Ascending aorta (tissue), 2 donors: ENCODE measurements at regions not wholly inside any gene's neighbourhood (a gene's known extent, or its start where the extent isn't known, plus 50 kb on each side); places are given as distances from the start of the nearest gene placed in this dataset.

ENCODE experiments used
- DNase-seq, 2 donors: peaks; one replicate each; pipeline ENCODE4 v3.0.0-alpha.2; 2019; ENCODE audit warnings: low spot score in 2 of 2
- H3K27ac ChIP-seq, 2 donors: fragments of 200-600 bp; sonication (generic); one replicate each; pipeline ENCODE4 v1.5.1; 2016 to 2017; ENCODE audit warnings: mild to moderate bottlenecking in 1 of 2
- H3K27me3 ChIP-seq: fragments of 200-600 bp; sonication (generic); one replicate; pipeline ENCODE4 v1.5.1; 2017
- H3K36me3 ChIP-seq, 2 donors: fragments of 200-600 bp; sonication (generic); one replicate each; pipeline ENCODE4 v1.5.1; 2016
- H3K4me1 ChIP-seq, 2 donors: fragments of 200-600 bp; sonication (generic); one replicate each; pipeline ENCODE4 v1.5.1; 2016 to 2017; ENCODE audit warnings: mild to moderate bottlenecking in 1 of 2
- H3K4me3 ChIP-seq, 2 donors: fragments of 200-600 bp; sonication (generic); one replicate each; pipeline ENCODE4 v1.5.1; 2016 to 2017; ENCODE audit warnings: mild to moderate bottlenecking in 1 of 2
- H3K9me3 ChIP-seq, 2 donors: fragments of 200-600 bp; sonication (generic); one replicate each; pipeline ENCODE4 v1.5.1; 2016
- intact Hi-C: fragments of 100-400 bp; cut with DNase I; formaldehyde crosslinking; loops from one replicate; pipeline ENCODE4 v1.15.1; 2023
- TF ChIP-seq, protein P1 (sequence below), 3 experiments: fragments of 200-600 bp in 2 of 3; fragments of 450-650 bp in 1 of 3; sonication (generic) in 2 of 3; IDR thresholded peaks; one replicate each; pipeline ENCODE4 v1.5.1; 2016 to 2019; ENCODE audit warnings: antibody characterized with exemption in 3 of 3, mild to moderate bottlenecking in 1 of 3, moderate library complexity in 1 of 3

DNA sequence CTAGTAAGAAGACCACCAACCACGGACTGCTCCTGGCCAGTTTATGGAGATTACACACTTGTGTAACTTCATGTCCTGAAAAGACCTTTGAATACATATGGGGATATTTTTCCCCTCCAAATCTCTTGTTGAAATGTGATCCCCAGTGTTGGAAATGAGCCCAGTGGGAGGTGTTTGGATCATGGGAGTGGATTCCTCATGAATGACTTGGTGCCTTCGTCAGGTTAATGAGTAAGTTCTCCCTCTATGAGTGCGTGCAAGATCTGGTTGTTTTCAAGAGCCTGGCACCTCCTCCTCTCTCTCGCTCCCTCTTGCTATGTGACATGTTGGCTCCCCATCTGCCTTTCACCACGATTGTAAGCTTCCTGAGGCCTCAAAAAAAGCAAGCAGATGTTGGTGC lies 769.0 kb upstream of the SLITRK1 start:
- Histone ChIP-seq H3K27ac (no peak overlapping the region), H3K9me3 (no peaks in the 10 kb centered on the region), H3K4me3 (no peak overlapping the region), H3K4me1 (peaks cover 0 to 3% of the 10 kb centered on the region in 2 donors), H3K36me3 (no peaks in the 10 kb centered on the region), H3K27me3 (no peaks in the 10 kb centered on the region)
- intact Hi-C loops: no loop called here
- TF ChIP-seq, protein P1, sequence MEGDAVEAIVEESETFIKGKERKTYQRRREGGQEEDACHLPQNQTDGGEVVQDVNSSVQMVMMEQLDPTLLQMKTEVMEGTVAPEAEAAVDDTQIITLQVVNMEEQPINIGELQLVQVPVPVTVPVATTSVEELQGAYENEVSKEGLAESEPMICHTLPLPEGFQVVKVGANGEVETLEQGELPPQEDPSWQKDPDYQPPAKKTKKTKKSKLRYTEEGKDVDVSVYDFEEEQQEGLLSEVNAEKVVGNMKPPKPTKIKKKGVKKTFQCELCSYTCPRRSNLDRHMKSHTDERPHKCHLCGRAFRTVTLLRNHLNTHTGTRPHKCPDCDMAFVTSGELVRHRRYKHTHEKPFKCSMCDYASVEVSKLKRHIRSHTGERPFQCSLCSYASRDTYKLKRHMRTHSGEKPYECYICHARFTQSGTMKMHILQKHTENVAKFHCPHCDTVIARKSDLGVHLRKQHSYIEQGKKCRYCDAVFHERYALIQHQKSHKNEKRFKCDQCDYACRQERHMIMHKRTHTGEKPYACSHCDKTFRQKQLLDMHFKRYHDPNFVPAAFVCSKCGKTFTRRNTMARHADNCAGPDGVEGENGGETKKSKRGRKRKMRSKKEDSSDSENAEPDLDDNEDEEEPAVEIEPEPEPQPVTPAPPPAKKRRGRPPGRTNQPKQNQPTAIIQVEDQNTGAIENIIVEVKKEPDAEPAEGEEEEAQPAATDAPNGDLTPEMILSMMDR (IDR thresholded peaks at IDR 0.05): no peak
- no peak for DNase-seq

DNA sequence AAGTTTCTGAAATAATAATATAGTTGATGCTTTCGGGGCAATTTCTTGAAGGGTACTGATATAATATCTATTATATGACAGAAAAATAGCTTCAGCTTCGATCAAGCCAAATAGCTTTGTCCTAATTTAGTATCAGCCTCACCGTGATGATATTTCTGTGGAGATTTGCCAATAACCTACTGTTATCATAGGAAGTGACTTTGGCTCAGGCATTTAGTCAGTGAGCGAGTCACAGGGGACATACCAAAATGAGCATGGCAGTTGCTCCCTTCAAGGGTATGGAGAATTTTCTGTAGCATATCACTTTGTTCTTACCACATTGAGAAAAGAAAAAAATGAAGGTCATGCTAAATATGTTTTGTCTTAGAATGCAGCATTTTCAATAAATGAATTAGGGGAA lies 767.6 kb upstream of the SLITRK1 start:
- Histone ChIP-seq H3K27ac (no peak overlapping the region), H3K36me3 (no peaks in the 10 kb centered on the region)
- TF ChIP-seq, protein P1 (IDR thresholded peaks at IDR 0.05): no peak

DNA sequence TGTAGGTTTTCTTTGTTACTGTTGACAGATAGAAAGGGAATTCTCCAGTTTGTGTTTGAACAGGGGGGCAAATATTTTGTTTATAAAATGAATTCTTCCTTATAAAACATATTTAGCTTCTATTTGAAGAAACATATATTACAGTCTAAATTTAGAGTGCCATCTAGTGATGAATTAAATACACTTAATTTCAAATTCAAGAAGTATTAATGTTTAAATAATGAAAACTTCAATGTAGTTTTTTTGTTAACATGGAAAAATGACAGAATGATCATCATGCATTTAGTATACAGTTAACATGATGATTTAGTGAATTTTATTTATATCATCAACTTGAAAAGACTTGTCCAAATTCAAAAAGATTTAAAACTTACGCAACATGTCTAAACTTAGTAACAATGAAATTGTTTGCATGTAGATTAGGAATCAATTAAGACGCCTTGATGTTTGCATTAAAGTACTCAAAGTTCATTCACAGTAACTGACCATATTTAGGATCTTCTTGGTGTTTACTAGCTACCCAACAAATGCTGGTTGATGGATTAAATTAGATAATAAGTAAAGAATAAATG lies 765.9 kb upstream of the SLITRK1 start:
- H3K4me3 ChIP-seq: no peak overlapping the region
- H3K27ac ChIP-seq: no peak overlapping the region
- H3K4me1 ChIP-seq: peaks cover 0 to 6% of the 10 kb centered on the region in 2 donors
- H3K36me3 ChIP-seq: no peaks in the 10 kb centered on the region
- intact Hi-C loops: no loop called here
- TF ChIP-seq, protein P1 (IDR thresholded peaks at IDR 0.05): peak in 1 of 3 experiments; percentile 35
- no peaks in the 10 kb centered on the region for H3K27me3 ChIP-seq
- no peak for DNase-seq
- no peaks in the 10 kb centered on the region for H3K9me3 ChIP-seq

More for the DNA sequence above, 767.6 kb upstream of the SLITRK1 start:
- Histone ChIP-seq H3K27me3 (no peaks in the 10 kb centered on the region), H3K9me3 (no peaks in the 10 kb centered on the region), H3K4me1 (peaks cover 0 to 6% of the 10 kb centered on the region in 2 donors), H3K4me3 (no peak overlapping the region)
- intact Hi-C loops: no loop called here
- DNase-seq: no peak

DNA sequence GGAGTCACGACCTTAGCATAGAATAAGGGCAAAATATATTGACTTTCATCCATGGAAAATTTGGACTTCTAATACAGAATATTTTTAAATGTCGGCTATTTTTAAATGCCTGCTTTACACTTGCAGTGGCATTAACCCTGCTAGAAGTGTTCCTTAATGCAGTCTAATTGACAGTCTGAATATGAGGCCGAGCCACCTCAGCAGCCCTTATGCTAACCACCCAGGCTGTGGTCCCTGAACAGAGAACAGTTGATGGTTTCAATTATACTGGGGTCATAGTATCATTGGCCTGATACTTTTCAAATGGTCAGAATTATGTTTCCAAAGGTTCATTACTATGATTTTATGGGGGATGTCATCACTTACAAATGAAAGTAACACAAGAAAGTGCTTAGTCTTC lies 764.7 kb upstream of the SLITRK1 start:
- TF ChIP-seq, protein P1 (IDR thresholded peaks at IDR 0.05): no peak

DNA sequence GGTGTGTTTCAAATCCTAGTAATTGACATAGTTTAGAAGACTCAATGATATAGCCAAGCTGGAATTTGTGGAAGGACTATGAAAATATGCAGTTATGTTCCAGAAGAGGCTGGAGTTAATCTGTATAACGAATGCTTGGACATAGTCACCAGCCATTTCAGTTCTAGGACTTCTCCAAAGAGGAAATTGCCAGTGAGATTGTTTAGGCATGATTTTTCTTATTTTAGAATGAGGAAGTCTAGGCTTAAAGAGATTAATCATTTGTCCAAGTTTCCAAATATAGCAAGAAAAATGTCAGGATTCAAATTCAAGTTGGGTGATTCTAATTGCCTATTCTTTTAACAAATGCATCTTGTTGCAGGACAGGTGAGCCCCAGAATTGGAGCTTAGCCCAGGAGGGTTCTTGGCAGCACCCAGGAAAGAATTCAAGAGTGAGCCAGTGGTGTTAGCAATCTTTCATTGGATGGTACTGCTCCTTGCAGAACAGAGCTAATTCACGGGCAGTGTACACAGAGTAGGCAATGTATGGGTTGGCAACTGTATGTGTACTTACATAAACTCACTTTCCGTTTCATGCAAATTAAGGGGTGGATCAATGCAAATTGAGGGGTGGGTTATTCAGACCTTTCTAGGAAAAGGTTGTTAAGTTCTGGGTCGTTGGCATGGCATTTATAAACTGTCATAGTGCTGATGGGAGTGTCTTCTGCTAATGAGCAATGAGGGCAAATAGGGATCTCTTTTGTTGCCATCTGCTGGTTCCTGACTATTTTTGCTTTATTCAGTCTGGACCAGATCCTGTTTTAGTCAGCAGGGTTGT lies 763.1 kb upstream of the SLITRK1 start:
- H3K4me3 ChIP-seq: no peak overlapping the region
- H3K9me3 ChIP-seq: peaks cover 0 to 5% of the 10 kb centered on the region in 2 donors
- no peaks in the 10 kb centered on the region for H3K36me3 ChIP-seq
- DNase-seq: no peak
- TF ChIP-seq, protein P1 (IDR thresholded peaks at IDR 0.05): no peak
- intact Hi-C loops: no loop called here
- H3K27me3 ChIP-seq: no peaks in the 10 kb centered on the region
- H3K4me1 ChIP-seq: peaks cover 0 to 6% of the 10 kb centered on the region in 2 donors
- H3K27ac ChIP-seq: peak overlapping the region in 1 of 2 donors; percentile 32

More for the DNA sequence above, 764.7 kb upstream of the SLITRK1 start:
- no peaks in the 10 kb centered on the region for H3K36me3 ChIP-seq
- no peak overlapping the region for H3K4me3 ChIP-seq
- H3K9me3 ChIP-seq: no peaks in the 10 kb centered on the region
- peaks cover 0 to 6% of the 10 kb centered on the region in 2 donors for H3K4me1 ChIP-seq
- no peaks in the 10 kb centered on the region for H3K27me3 ChIP-seq
- intact Hi-C loops: no loop called here
- H3K27ac ChIP-seq: no peak overlapping the region
- no peak for DNase-seq
